ENCODE measurements at regions not wholly inside any gene's neighbourhood (a gene's known extent, or its start where the extent isn't known, plus 50 kb on each side); places are given as distances from the start of the nearest gene placed in this dataset.

- no peaks in the 10 kb centered on the region for H3K4me1 ChIP-seq
- DNase-seq = no peak
Observed at GRCh38 chr1:38512789-38513188, 346.8 kb downstream of the RRAGC start.

GRCh38 chr1:38512024-38512767 lies 347.4 kb downstream of the RRAGC start:
- Histone ChIP-seq H3K9me3 (no peaks in the 10 kb centered on the region), H3K27me3 (no peaks in the 10 kb centered on the region), H3K36me3 (no peaks in the 10 kb centered on the region), H3K4me1 (no peaks in the 10 kb centered on the region), H3K4me3 (no peak overlapping the region), H3K27ac (no peak overlapping the region)
- no peak for DNase-seq
- TF ChIP-seq POLR2A (IDR thresholded peaks at IDR 0.05) (no peak), CTCF (IDR thresholded peaks at IDR 0.05) (no peak)

More at GRCh38 chr1:38512789-38513188, 346.8 kb downstream of the RRAGC start:
- Histone ChIP-seq H3K27me3 (no peaks in the 10 kb centered on the region), H3K4me3 (no peak overlapping the region), H3K9me3 (no peaks in the 10 kb centered on the region), H3K36me3 (no peaks in the 10 kb centered on the region), H3K27ac (no peak overlapping the region)
- TF ChIP-seq CTCF (IDR thresholded peaks at IDR 0.05) (no peak), POLR2A (IDR thresholded peaks at IDR 0.05) (no peak)

GRCh38 chr1:38508232-38508631 lies 351.3 kb downstream of the RRAGC start:
- no peak overlapping the region for H3K27ac ChIP-seq
- no peaks in the 10 kb centered on the region for H3K4me1 ChIP-seq
- no peaks in the 10 kb centered on the region for H3K27me3 ChIP-seq
- no peaks in the 10 kb centered on the region for H3K36me3 ChIP-seq
- H3K4me3 ChIP-seq = no peak overlapping the region
- no peak for DNase-seq
- no peaks in the 10 kb centered on the region for H3K9me3 ChIP-seq
- TF ChIP-seq CTCF (IDR thresholded peaks at IDR 0.05) (no peak), POLR2A (IDR thresholded peaks at IDR 0.05) (no peak)

- Histone ChIP-seq H3K9me3 (no peaks in the 10 kb centered on the region), H3K27me3 (no peaks in the 10 kb centered on the region), H3K27ac (no peak overlapping the region), H3K4me3 (no peak overlapping the region), H3K36me3 (no peaks in the 10 kb centered on the region), H3K4me1 (no peaks in the 10 kb centered on the region)
- DNase-seq = no peak
- no peak for TF ChIP-seq CTCF (IDR thresholded peaks at IDR 0.05)
- no peak for TF ChIP-seq POLR2A (IDR thresholded peaks at IDR 0.05)
Observed at GRCh38 chr1:38507563-38507962, 352.0 kb downstream of the RRAGC start.

GRCh38 chr1:38505944-38506343 lies 353.6 kb downstream of the RRAGC start:
- TF ChIP-seq CTCF (IDR thresholded peaks at IDR 0.05) (no peak), POLR2A (IDR thresholded peaks at IDR 0.05) (no peak)
- Histone ChIP-seq H3K27me3 (no peaks in the 10 kb centered on the region), H3K9me3 (no peaks in the 10 kb centered on the region), H3K36me3 (no peaks in the 10 kb centered on the region), H3K4me3 (no peak overlapping the region), H3K4me1 (no peaks in the 10 kb centered on the region), H3K27ac (no peak overlapping the region)
- DNase-seq = no peak
